ENCODE measurements at regions not wholly inside any gene's neighbourhood (a gene's known extent, or its start where the extent isn't known, plus 50 kb on each side); places are given as distances from the start of the nearest gene placed in this dataset.

GRCh38 chr7:17524746-17525145, 226.3 kb downstream of the AHR start:
- Mint-ChIP-seq H3K27me3 (no peaks in the 10 kb centered on the region), H3K9me3 (ENCODE audit: low read depth) (no peaks in the 10 kb centered on the region), H3K4me3 (ENCODE audit: low read depth) (no peak overlapping the region), H3K4me1 (ENCODE audit: low read depth) (peaks cover 10% of the 10 kb centered on the region), H3K27ac (no peak overlapping the region), H3K36me3 (ENCODE audit: insufficient read depth) (no peaks in the 10 kb centered on the region)
- TF ChIP-seq CTCF (IDR thresholded peaks at IDR 0.05; ENCODE audit: unreplicated experiment), result no peak
- no peak for DNase-seq (ENCODE audit: low spot score, unreplicated experiment)

GRCh38 chr7:17526621-17527020, 228.2 kb downstream of the AHR start:
- Mint-ChIP-seq H3K36me3 (ENCODE audit: insufficient read depth) (no peaks in the 10 kb centered on the region), H3K9me3 (ENCODE audit: low read depth) (no peaks in the 10 kb centered on the region), H3K4me1 (ENCODE audit: low read depth) (peaks cover 9% of the 10 kb centered on the region), H3K27ac (no peak overlapping the region), H3K4me3 (ENCODE audit: low read depth) (no peak overlapping the region), H3K27me3 (no peaks in the 10 kb centered on the region)
- DNase-seq (ENCODE audit: low spot score, unreplicated experiment), result no peak
- TF ChIP-seq CTCF (IDR thresholded peaks at IDR 0.05; ENCODE audit: unreplicated experiment), result no peak

- no peak for TF ChIP-seq CTCF (IDR thresholded peaks at IDR 0.05; ENCODE audit: unreplicated experiment)
- Mint-ChIP-seq H3K36me3 (ENCODE audit: insufficient read depth) (no peaks in the 10 kb centered on the region), H3K27me3 (no peaks in the 10 kb centered on the region), H3K27ac (no peak overlapping the region), H3K4me3 (ENCODE audit: low read depth) (no peak overlapping the region), H3K4me1 (ENCODE audit: low read depth) (peaks cover 4% of the 10 kb centered on the region), H3K9me3 (ENCODE audit: low read depth) (no peaks in the 10 kb centered on the region)
- no peak for DNase-seq (ENCODE audit: low spot score, unreplicated experiment)
Observed at GRCh38 chr7:17528636-17529035, 230.2 kb downstream of the AHR start.

GRCh38 chr7:17530244-17530643, 231.8 kb downstream of the AHR start:
- no peak overlapping the region for H3K4me3 Mint-ChIP-seq (ENCODE audit: low read depth)
- H3K4me1 Mint-ChIP-seq (ENCODE audit: low read depth), result no peaks in the 10 kb centered on the region
- H3K27me3 Mint-ChIP-seq, result no peaks in the 10 kb centered on the region
- H3K9me3 Mint-ChIP-seq (ENCODE audit: low read depth), result no peaks in the 10 kb centered on the region
- TF ChIP-seq CTCF (IDR thresholded peaks at IDR 0.05; ENCODE audit: unreplicated experiment), result no peak
- DNase-seq (ENCODE audit: low spot score, unreplicated experiment), result no peak
- H3K36me3 Mint-ChIP-seq (ENCODE audit: insufficient read depth), result no peaks in the 10 kb centered on the region
- H3K27ac Mint-ChIP-seq, result no peak overlapping the region

- Mint-ChIP-seq H3K4me1 (ENCODE audit: low read depth) (no peaks in the 10 kb centered on the region), H3K36me3 (ENCODE audit: insufficient read depth) (no peaks in the 10 kb centered on the region), H3K9me3 (ENCODE audit: low read depth) (no peaks in the 10 kb centered on the region), H3K4me3 (ENCODE audit: low read depth) (no peak overlapping the region), H3K27me3 (no peaks in the 10 kb centered on the region), H3K27ac (no peak overlapping the region)
- DNase-seq (ENCODE audit: low spot score, unreplicated experiment), result no peak
- TF ChIP-seq CTCF (IDR thresholded peaks at IDR 0.05; ENCODE audit: unreplicated experiment), result peak; percentile 31
Observed at GRCh38 chr7:17530741-17531421, 232.4 kb downstream of the AHR start.

Data from progenitor cell of endocrine pancreas (in vitro differentiated cells).